A549 (cell line): ENCODE measurements at regions not wholly inside any gene's neighbourhood (a gene's known extent, or its start where the extent isn't known, plus 50 kb on each side); places are given as distances from the start of the nearest gene placed in this dataset.

ENCODE experiments used
- ATAC-seq, 2 experiments: fragments of 200-7000 bp in 1 of 2; fragments of >200 bp in 1 of 2; cut with Nextera tagmentation in 1 of 2; cut with Tn5 transposase in 1 of 2; 3 replicates each; pipeline versions ENCODE4 v1.8.0 to v1.9.1; 2018 to 2020; ENCODE audit warnings: mild to moderate bottlenecking in 1 of 2, moderate library complexity in 1 of 2
- CTCF ChIA-PET: fragments of 300-600 bp; sonication (Branson Sonifier 250); formaldehyde crosslinking; extraction: SDS; loops from one replicate; lab custom pipeline; 2021; ENCODE audit warnings: antibody characterized with exemption, inconsistent platforms; lab: Yijun Ruan, JAX
- POLR2A ChIA-PET: fragments of 350-600 bp; formaldehyde crosslinking; extraction: SDS; loops from one replicate; lab custom pipeline; 2021; ENCODE audit warnings: antibody characterized with exemption, inconsistent platforms; lab: Yijun Ruan, JAX
- DNase-seq, 2 experiments: peaks; one replicate each; pipeline versions ENCODE4 v3.0.0 to v3.0.0-alpha.2; 2011 to 2016; ENCODE audit warnings: low read depth in 1 of 2, low spot score in 1 of 2
- FAIRE-seq: peaks from 2 replicates; lab custom pipeline; 2011; peaks lifted over from hg19 to GRCh38; lab: Jason Lieb, UNC
- H3K27ac ChIP-seq, 2 experiments: fragments of >200 bp; sonication (Bioruptor Twin); formaldehyde crosslinking; 3 replicates each; pipeline ENCODE4 v1.5.1; 2016 to 2017
- H3K4me1 ChIP-seq: fragments of >200 bp; sonication (Bioruptor Twin); formaldehyde crosslinking; 3 replicates; pipeline ENCODE4 v1.6.1; 2016
- H3K4me2 ChIP-seq: fragments of >200 bp; sonication (Bioruptor Twin); formaldehyde crosslinking; 3 replicates; pipeline ENCODE4 v1.6.1; 2016
- H3K4me3 ChIP-seq: fragments of >200 bp; sonication (Bioruptor Twin); formaldehyde crosslinking; 3 replicates; pipeline ENCODE4 v1.5.1; 2016
- H3K9me3 ChIP-seq: fragments of >200 bp; sonication (Bioruptor Twin); formaldehyde crosslinking; 3 replicates; pipeline ENCODE4 v1.6.1; 2016
- BCL3 ChIP-seq: fragments of >200 bp; sonication (Bioruptor Twin); formaldehyde crosslinking; IDR thresholded peaks from 3 replicates; pipeline ENCODE4 v1.6.1; 2016
- CTCF ChIP-seq: fragments of >200 bp; sonication (Bioruptor Twin); formaldehyde crosslinking; IDR thresholded peaks from 3 replicates; pipeline ENCODE4 v1.5.1; 2016
- EHMT2 ChIP-seq: fragments of 200-600 bp; sonication (generic); IDR thresholded peaks from 2 replicates; pipeline ENCODE4 v1.6.1; 2016; ENCODE audit warnings: antibody characterized with exemption, low read depth, mild to moderate bottlenecking, moderate library complexity
- ESRRA ChIP-seq: fragments of 150-350 bp; IDR thresholded peaks from 2 replicates; pipeline ENCODE4 v1.6.1; 2014; ENCODE audit warnings: mild to moderate bottlenecking, low read length, borderline replicate concordance
- FOSB ChIP-seq: fragments of 250-450 bp; sonication (Bioruptor Pico); IDR thresholded peaks from 2 replicates; pipeline ENCODE4 v1.5.0; 2020; ENCODE audit warnings: mild to moderate bottlenecking, moderate library complexity
- FOXS1 ChIP-seq: fragments of 250-450 bp; sonication (Bioruptor Pico); IDR thresholded peaks from 2 replicates; pipeline ENCODE4 v1.5.0; 2020; ENCODE audit warnings: mild to moderate bottlenecking, moderate library complexity
- GATA3 ChIP-seq: IDR thresholded peaks from 2 replicates; pipeline ENCODE4 v1.6.1; 2012; ENCODE audit warnings: borderline replicate concordance
- HDAC2 ChIP-seq: fragments of 200-600 bp; sonication (generic); IDR thresholded peaks from 2 replicates; pipeline ENCODE4 v1.6.1; 2016
- HEYL ChIP-seq: fragments of 250-450 bp; sonication (Bioruptor Pico); IDR thresholded peaks from 2 replicates; pipeline ENCODE4 v1.8.0; 2021; ENCODE audit warnings: mild to moderate bottlenecking, moderate library complexity
- KDM1A ChIP-seq: fragments of 200-600 bp; sonication (generic); IDR thresholded peaks from 2 replicates; pipeline ENCODE4 v1.6.1; 2016; ENCODE audit warnings: low read depth, mild to moderate bottlenecking
- MAFK ChIP-seq: fragments of 450-650 bp; IDR thresholded peaks from 2 replicates; pipeline ENCODE4 v1.6.1; 2014; ENCODE audit not compliant: partially characterized antibody
- MAZ ChIP-seq: fragments of 150-350 bp; IDR thresholded peaks from 2 replicates; pipeline ENCODE4 v1.6.1; 2014; ENCODE audit warnings: antibody characterized with exemption, low read depth, low read length, borderline replicate concordance
- MYC ChIP-seq: IDR thresholded peaks from 2 replicates; pipeline ENCODE4 v1.6.1; 2012; ENCODE audit warnings: mild to moderate bottlenecking, inconsistent platforms, low read length, improper control_type of control experiment, borderline replicate concordance
- NFE2L2 ChIP-seq: fragments of 150-350 bp; conservative IDR thresholded peaks from 2 replicates; pipeline ENCODE4 v1.6.1; 2014; ENCODE audit warnings: low read length
- NPAS2 ChIP-seq: fragments of 250-450 bp; sonication (Bioruptor Pico); IDR thresholded peaks from 2 replicates; pipeline ENCODE4 v1.8.0; 2022; ENCODE audit warnings: mild to moderate bottlenecking, moderate library complexity, borderline replicate concordance
- NR3C1 ChIP-seq: fragments of >200 bp; sonication (Bioruptor Twin); formaldehyde crosslinking; IDR thresholded peaks from 3 replicates; pipeline ENCODE4 v1.6.1; 2017
- PBX3 ChIP-seq: IDR thresholded peaks from 2 replicates; pipeline ENCODE4 v1.6.1; 2012
- PHF8 ChIP-seq: fragments of 200-600 bp; sonication (generic); IDR thresholded peaks from 2 replicates; pipeline ENCODE4 v1.6.1; 2016; ENCODE audit warnings: low read depth, mild to moderate bottlenecking, antibody characterized with exemption, moderate library complexity, borderline replicate concordance
- POLR2A ChIP-seq: IDR thresholded peaks from 2 replicates; pipeline ENCODE4 v1.6.1; 2012; ENCODE audit warnings: mild to moderate bottlenecking, low read length
- POLR2AphosphoS2 ChIP-seq: conservative IDR thresholded peaks from 2 replicates; pipeline ENCODE4 v1.6.1; 2012; ENCODE audit warnings: low read length, improper control_type of control experiment, inconsistent platforms
- RARB ChIP-seq: fragments of 250-450 bp; sonication (Bioruptor Pico); IDR thresholded peaks from 2 replicates; pipeline ENCODE4 v1.8.0; 2021; ENCODE audit warnings: mild to moderate bottlenecking, moderate library complexity
- RCOR1 ChIP-seq: fragments of 150-350 bp; IDR thresholded peaks from 2 replicates; pipeline ENCODE4 v1.6.1; 2014; ENCODE audit warnings: antibody characterized with exemption, low read length, low read depth
- SMC3 ChIP-seq: fragments of >200 bp; sonication (Bioruptor Twin); formaldehyde crosslinking; IDR thresholded peaks from 3 replicates; pipeline ENCODE4 v1.6.1; 2018; ENCODE audit warnings: inconsistent platforms
- SREBF2 ChIP-seq: fragments of 450-650 bp; IDR thresholded peaks from 2 replicates; pipeline ENCODE4 v1.6.1; 2014; ENCODE audit warnings: mild to moderate bottlenecking, moderate library complexity
- TP53 ChIP-seq: fragments of 250-450 bp; sonication (Bioruptor Pico); IDR thresholded peaks from 2 replicates; pipeline ENCODE4 v1.5.0; 2021; ENCODE audit warnings: mild to moderate bottlenecking, moderate library complexity
- ZFP36 ChIP-seq: fragments of 450-650 bp; IDR thresholded peaks from 2 replicates; pipeline ENCODE4 v1.6.1; 2014; ENCODE audit warnings: borderline replicate concordance; ENCODE audit not compliant: partially characterized antibody
- ZNF302 ChIP-seq: fragments of 250-450 bp; sonication (Bioruptor Pico); IDR thresholded peaks from 2 replicates; pipeline ENCODE4 v1.9.0; 2021; ENCODE audit warnings: inconsistent platforms, mild to moderate bottlenecking, moderate library complexity
- ZSCAN20 ChIP-seq: fragments of 250-450 bp; sonication (Bioruptor Pico); IDR thresholded peaks from 2 replicates; pipeline ENCODE4 v1.8.0; 2022; ENCODE audit warnings: mild to moderate bottlenecking, moderate library complexity
- WGBS: methylation state at CpG from one replicate; pipeline ENCODE4 v1.1.6; 2017; ENCODE audit errors: missing lambda C conversion rate; 5-methylcytosine and 5-hydroxymethylcytosine counted together

GRCh38 chr6:48236375-48236774 is 125.4 kb upstream of the PTCHD4 start:
- no peak for TF ChIP-seq EHMT2
- no peak for TF ChIP-seq GATA3
- no peak for TF ChIP-seq MYC
- TF ChIP-seq ZFP36 = no peak
- TF ChIP-seq SMC3 = no peak
- TF ChIP-seq MAFK = no peak
- no peak for TF ChIP-seq SREBF2
- TF ChIP-seq NPAS2 = no peak
- no peak for TF ChIP-seq HEYL
- TF ChIP-seq KDM1A = no peak
- TF ChIP-seq TP53 (CRISPR knock-in tag) = no peak
- TF ChIP-seq, all 56 proteins: peak for 0
- no peak for DNase-seq
- H3K27ac ChIP-seq = no peak overlapping the region
- FAIRE-seq = no peak
- ATAC-seq = no peak
- H3K4me3 ChIP-seq = no peak overlapping the region
- POLR2A ChIA-PET = no interaction called here
- WGBS = 80% methylated on average over 1 of the region's 1 CpG
- no peak overlapping the region for H3K4me2 ChIP-seq
- H3K4me1 ChIP-seq = no peaks in the 10 kb centered on the region
- no peaks in the 10 kb centered on the region for H3K9me3 ChIP-seq
- CTCF ChIA-PET = no interaction called here

- no peaks in the 10 kb centered on the region for H3K9me3 ChIP-seq
- H3K4me3 ChIP-seq = no peak overlapping the region
- H3K4me1 ChIP-seq = no peaks in the 10 kb centered on the region
- H3K4me2 ChIP-seq = no peak overlapping the region
- CTCF ChIA-PET = no interaction called here
- POLR2A ChIA-PET = no interaction called here
- WGBS = 60% methylated on average over 6 of the region's 6 CpGs
- no peak for FAIRE-seq
- no peak for TF ChIP-seq NPAS2
- no peak for TF ChIP-seq RCOR1
- TF ChIP-seq SMC3 = no peak
- no peak for TF ChIP-seq NFE2L2
- no peak for TF ChIP-seq ZNF302 (CRISPR knock-in tag)
- no peak for TF ChIP-seq FOXS1 (CRISPR knock-in tag)
- TF ChIP-seq PHF8 = no peak
- no peak for TF ChIP-seq POLR2AphosphoS2
- TF ChIP-seq PBX3 = no peak
- TF ChIP-seq HEYL = no peak
- TF ChIP-seq ZSCAN20 (CRISPR knock-in tag) = no peak
- no peak for TF ChIP-seq NR3C1
- no peak for TF ChIP-seq FOSB (CRISPR knock-in tag)
- no peak for TF ChIP-seq CTCF
- TF ChIP-seq RARB (CRISPR knock-in tag) = no peak
- TF ChIP-seq, all 56 proteins: peak for 0
- ATAC-seq (no peak), DNase-seq (no peak)
- H3K27ac ChIP-seq = no peak overlapping the region
Observed at GRCh38 chr6:48233063-48233462, 122.1 kb upstream of the PTCHD4 start.

GRCh38 chr6:48229841-48230240 is 118.8 kb upstream of the PTCHD4 start:
- H3K4me1 ChIP-seq = no peaks in the 10 kb centered on the region
- ATAC-seq = no peak
- no peak for DNase-seq
- CTCF ChIA-PET = no interaction called here
- H3K27ac ChIP-seq = no peak overlapping the region
- H3K4me3 ChIP-seq = no peak overlapping the region
- TF ChIP-seq MAZ = no peak
- TF ChIP-seq ESRRA = no peak
- TF ChIP-seq POLR2A = no peak
- no peak for TF ChIP-seq BCL3
- TF ChIP-seq EHMT2 = no peak
- no peak for TF ChIP-seq HDAC2
- no peak for TF ChIP-seq SMC3
- TF ChIP-seq, all 56 proteins: peak for 0
- POLR2A ChIA-PET = no interaction called here
- FAIRE-seq = no peak
- Histone ChIP-seq H3K4me2 (no peak overlapping the region), H3K9me3 (no peaks in the 10 kb centered on the region)
- 54% methylated on average over 2 of the region's 2 CpGs for WGBS
